Mucosa of descending colon (tissue), 3 donors: ENCODE measurements at regions not wholly inside any gene's neighbourhood (a gene's known extent, or its start where the extent isn't known, plus 50 kb on each side); places are given as distances from the start of the nearest gene placed in this dataset.

ENCODE experiments used
- ATAC-seq: fragments of 200-7000 bp; cut with Tn5 transposase; one replicate; pipeline ENCODE4 v1.9.1; 2020; ENCODE audit warnings: mild to moderate bottlenecking, moderate library complexity
- DNase-seq, 3 donors: peaks; one replicate each; pipeline ENCODE4 v3.0.0-alpha.2; 2020
- H3K36me3 ChIP-seq: fragments of 200-600 bp; one replicate; pipeline ENCODE4 v1.8.0; 2021; ENCODE audit warnings: low read depth, mild to moderate bottlenecking
- H3K4me1 ChIP-seq: fragments of 200-600 bp; one replicate; pipeline ENCODE4 v1.8.0; 2021; ENCODE audit warnings: low read depth, mild to moderate bottlenecking
- H3K4me3 ChIP-seq: fragments of 200-600 bp; one replicate; pipeline ENCODE4 v1.8.0; 2021; ENCODE audit warnings: mild to moderate bottlenecking
- H3K9me3 ChIP-seq: fragments of 200-600 bp; one replicate; pipeline ENCODE4 v1.8.0; 2021; ENCODE audit warnings: mild to moderate bottlenecking
- intact Hi-C, 2 donors: fragments of 100-400 bp; cut with DNase I in 1 of 2; cut with micrococcal nuclease in 1 of 2; formaldehyde crosslinking; loops; one replicate each; pipeline versions ENCODE4 v1.11.0 to v1.11.1; 2022; cut with DNase I, micrococcal nuclease
- TF ChIP-seq, protein P1 (sequence below): fragments of 200-600 bp; IDR thresholded peaks from one replicate; pipeline ENCODE4 v1.8.0; 2022; ENCODE audit warnings: antibody characterized with exemption, mild to moderate bottlenecking
- donor health status: DM: no; HTN: no; CAD: no; lungs with moderate emphysema.
- donor health status: DM: no; HTN: no; CAD: no.
- donor health status: DM: no; HTN: yes; CAD: no.

DNA sequence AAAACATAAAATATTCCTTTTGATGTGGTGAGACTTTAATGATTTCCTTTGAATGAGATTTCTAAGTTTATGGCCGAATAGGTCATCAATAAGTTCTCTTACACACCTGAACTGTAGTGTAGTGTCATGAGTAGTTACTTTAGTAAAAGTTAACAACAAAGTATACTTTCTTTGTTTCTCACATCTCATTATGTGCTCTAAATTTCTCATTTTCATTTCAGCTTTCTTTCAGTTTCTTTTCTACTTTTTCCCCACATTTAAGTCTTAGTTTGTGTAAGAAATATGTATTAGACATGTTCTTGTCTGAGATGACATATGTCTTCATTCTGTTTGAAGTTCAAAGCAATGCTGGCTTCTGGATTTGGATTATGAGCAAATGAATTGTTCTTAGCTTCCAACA, 348.1 kb downstream of the ANKRD7 start:
- intact Hi-C loops, result no loop called here
- H3K4me3 ChIP-seq, result no peak overlapping the region
- no peaks in the 10 kb centered on the region for H3K4me1 ChIP-seq
- no peak for ATAC-seq
- DNase-seq, result no peak
- H3K36me3 ChIP-seq, result no peaks in the 10 kb centered on the region
- TF ChIP-seq, protein P1, sequence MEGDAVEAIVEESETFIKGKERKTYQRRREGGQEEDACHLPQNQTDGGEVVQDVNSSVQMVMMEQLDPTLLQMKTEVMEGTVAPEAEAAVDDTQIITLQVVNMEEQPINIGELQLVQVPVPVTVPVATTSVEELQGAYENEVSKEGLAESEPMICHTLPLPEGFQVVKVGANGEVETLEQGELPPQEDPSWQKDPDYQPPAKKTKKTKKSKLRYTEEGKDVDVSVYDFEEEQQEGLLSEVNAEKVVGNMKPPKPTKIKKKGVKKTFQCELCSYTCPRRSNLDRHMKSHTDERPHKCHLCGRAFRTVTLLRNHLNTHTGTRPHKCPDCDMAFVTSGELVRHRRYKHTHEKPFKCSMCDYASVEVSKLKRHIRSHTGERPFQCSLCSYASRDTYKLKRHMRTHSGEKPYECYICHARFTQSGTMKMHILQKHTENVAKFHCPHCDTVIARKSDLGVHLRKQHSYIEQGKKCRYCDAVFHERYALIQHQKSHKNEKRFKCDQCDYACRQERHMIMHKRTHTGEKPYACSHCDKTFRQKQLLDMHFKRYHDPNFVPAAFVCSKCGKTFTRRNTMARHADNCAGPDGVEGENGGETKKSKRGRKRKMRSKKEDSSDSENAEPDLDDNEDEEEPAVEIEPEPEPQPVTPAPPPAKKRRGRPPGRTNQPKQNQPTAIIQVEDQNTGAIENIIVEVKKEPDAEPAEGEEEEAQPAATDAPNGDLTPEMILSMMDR, result no peak
- no peaks in the 10 kb centered on the region for H3K9me3 ChIP-seq

DNA sequence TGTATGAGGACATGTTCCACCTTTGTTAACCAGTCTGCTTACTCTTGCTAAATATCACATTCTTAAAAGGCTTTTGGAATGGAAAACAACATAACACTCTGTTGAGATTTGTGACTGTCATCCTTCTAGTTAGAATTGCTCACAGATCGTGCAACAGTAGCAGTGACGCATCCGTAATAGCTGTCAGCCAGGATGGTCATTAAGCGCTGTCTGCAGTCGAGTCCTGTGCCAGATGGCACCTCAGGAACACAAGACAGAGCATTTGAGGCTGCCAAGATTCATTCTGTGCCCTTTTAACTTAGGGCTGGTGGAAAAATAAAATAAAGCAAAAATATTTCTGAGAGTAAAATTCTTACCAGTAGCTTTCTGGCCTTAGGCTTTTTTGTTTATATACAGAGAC, 348.6 kb downstream of the ANKRD7 start:
- Histone ChIP-seq H3K4me3 (no peak overlapping the region), H3K36me3 (no peaks in the 10 kb centered on the region), H3K4me1 (no peaks in the 10 kb centered on the region), H3K9me3 (no peaks in the 10 kb centered on the region)
- intact Hi-C loops, result no loop called here
- TF ChIP-seq, protein P1, result no peak
- DNase-seq (no peak), ATAC-seq (no peak)

DNA sequence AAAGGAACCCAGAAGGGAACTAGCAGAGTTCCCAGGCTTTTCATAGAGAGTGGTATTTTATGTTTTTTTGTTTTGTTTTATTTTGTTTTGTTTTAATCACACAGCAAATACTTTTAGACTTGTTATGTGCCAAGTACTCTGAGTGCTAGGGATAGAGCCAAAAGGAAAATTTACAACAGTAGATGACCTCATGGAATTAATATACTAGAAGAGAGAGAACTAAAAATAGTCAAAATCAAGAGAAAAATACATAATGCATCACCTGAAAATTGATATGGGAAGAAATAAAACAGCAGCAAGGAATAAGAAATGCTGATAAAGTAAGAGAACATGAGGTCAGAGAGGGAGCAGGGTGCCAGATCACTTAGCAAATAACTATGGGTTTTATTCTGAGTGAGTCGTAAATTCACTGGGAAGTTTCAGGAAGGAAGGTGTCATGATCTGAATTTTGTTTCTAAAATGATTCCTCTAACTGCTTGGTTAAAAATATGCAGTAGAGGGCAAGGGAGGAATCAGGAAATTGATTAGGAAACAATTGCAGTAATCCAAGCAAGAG, 351.0 kb downstream of the ANKRD7 start:
- Histone ChIP-seq H3K36me3 (no peaks in the 10 kb centered on the region), H3K4me3 (no peak overlapping the region), H3K4me1 (no peaks in the 10 kb centered on the region), H3K9me3 (no peaks in the 10 kb centered on the region)
- DNase-seq (no peak), ATAC-seq (no peak)
- TF ChIP-seq, protein P1, result no peak
- intact Hi-C loops, result no loop called here

DNA sequence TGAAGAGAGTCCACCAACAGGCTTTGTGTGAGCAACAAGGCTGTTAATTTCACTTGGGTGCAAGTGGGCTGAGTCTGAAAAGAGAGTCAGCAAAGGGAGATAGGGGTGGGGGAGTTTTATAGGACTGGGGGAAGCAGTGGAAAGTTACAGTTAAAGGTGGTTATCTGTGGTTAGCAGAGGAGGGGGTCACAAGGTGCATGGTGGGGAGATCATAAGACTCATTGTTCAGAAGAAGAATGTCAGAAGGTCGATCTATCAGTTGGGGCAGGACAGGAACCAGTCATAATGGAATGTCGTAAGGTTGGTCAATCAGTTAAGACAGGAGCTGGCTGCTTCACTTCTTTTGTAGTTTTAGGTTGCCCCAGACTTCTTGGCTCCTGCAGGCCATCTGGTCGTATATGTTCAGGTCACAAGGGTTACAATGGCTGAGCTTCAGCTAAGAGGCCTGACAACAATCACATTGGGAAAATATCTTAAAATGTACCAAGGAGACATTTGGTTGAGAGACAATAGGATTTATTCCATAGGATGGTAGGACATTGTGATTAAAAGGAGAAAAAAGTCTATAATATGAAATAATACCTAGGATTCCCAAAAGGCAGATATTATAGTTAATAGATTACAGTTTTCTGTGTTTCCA, 356.4 kb downstream of the ANKRD7 start:
- DNase-seq (no peak), ATAC-seq (no peak)
- Histone ChIP-seq H3K4me1 (no peaks in the 10 kb centered on the region), H3K4me3 (no peak overlapping the region), H3K36me3 (no peaks in the 10 kb centered on the region), H3K9me3 (no peaks in the 10 kb centered on the region)
- intact Hi-C loops, result no loop called here
- TF ChIP-seq, protein P1, result no peak

DNA sequence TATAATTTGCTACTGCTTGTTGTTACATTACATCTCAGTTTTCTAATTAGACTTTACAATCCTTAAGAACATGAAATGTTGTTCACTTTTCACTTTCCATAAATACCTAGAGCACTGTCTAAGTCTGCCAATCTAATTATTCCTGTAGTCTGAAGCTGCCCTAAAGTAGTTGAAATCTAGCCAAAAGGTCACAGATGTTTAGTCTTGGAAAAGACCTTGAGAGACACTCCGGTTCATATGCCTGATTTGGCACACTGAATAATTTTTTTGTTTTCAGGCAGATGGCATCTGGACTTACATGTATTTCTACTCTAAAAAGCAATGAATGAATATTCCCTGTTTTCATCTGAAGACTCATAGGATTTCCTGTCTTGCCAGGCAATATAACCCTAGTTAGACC, 359.1 kb downstream of the ANKRD7 start:
- ATAC-seq (no peak), DNase-seq (no peak)
- TF ChIP-seq, protein P1, result no peak
- H3K4me1 ChIP-seq, result no peaks in the 10 kb centered on the region
- no peak overlapping the region for H3K4me3 ChIP-seq
- intact Hi-C loops, result no loop called here
- H3K9me3 ChIP-seq, result no peaks in the 10 kb centered on the region
- no peaks in the 10 kb centered on the region for H3K36me3 ChIP-seq
